ENCODE measurements at regions not wholly inside any gene's neighbourhood (a gene's known extent, or its start where the extent isn't known, plus 50 kb on each side); places are given as distances from the start of the nearest gene placed in this dataset.

DNA sequence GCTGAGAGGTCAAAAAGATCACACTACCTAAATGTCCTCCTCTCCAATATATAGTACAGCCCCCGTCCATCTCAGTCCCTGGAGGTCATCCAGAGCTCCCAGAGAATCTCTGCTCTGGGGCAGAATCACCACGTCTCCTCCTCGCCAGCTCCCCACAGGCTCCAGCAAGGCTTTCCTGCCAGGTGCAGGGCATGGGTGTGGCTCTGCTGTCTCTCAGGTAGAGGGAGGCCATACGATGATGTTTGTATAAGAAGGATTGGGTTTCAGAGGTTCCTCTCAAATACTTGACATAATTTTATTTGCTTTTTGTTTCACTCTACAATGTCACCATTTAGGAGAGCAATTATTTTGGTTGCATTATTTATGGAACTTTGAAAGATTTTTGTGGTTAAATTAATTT lies 98.3 kb upstream of the PRSS58 start (continued):
- no peak for TF ChIP-seq ZNF462 (CRISPR knock-in tag; IDR thresholded peaks at IDR 0.05)

DNA sequence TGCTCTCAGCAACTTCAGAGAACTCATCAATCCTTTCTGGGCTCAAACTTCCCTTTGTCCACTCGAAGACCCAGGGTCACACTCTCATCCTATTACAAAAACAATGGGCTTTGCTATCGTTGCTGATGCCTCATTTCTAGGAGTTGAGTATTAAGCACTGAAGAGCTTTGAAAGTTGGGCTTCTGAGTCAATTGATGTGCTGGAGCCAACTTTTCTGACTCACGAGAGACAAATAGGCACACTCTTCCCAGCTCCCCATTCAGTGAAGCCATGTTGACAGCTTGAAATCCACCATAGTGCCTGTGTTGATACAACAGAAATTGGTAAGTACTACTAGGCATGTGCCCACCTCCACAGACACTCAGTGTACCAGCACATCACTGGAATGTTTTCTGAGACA lies 97.5 kb upstream of the PRSS58 start:
- Histone ChIP-seq H3K79me2 (replicated peaks; ENCODE audit: insufficient read depth) (no peaks in the 10 kb centered on the region), H4K20me1 (replicated peaks; ENCODE audit: insufficient read depth) (no peaks in the 10 kb centered on the region), H3F3A (replicated peaks; ENCODE audit: low read depth) (no peaks in the 10 kb centered on the region), H3K4me3 (no peak overlapping the region), H3K36me3 (ENCODE audit: insufficient read depth) (no peaks in the 10 kb centered on the region), H2AFZ (no peak overlapping the region), H3K4me1 (ENCODE audit: insufficient read depth) (peaks cover 21% of the 10 kb centered on the region), H3K4me2 (no peak overlapping the region), H3K27ac (ENCODE audit: low read depth) (no peak overlapping the region), H3K9me2 (ENCODE audit: insufficient read depth) (no peaks in the 10 kb centered on the region), H3K27me3 (ENCODE audit: insufficient read depth) (no peaks in the 10 kb centered on the region)
- no peak for DNase-seq (ENCODE audit: low spot score)
- no peak for ATAC-seq
- no peaks in the 10 kb centered on the region for H3K9me3 Mint-ChIP-seq
- H3K36me3 Mint-ChIP-seq (ENCODE audit: low read depth): no peaks in the 10 kb centered on the region
- H3K27me3 Mint-ChIP-seq (ENCODE audit: insufficient read depth, low read depth, poor library complexity): peaks cover 4% of the 10 kb centered on the region
- H3K27ac Mint-ChIP-seq: no peak overlapping the region
- no peak overlapping the region for H3K4me3 Mint-ChIP-seq
- H3K4me1 Mint-ChIP-seq: peaks cover 22% of the 10 kb centered on the region
- TF ChIP-seq, protein P1, sequence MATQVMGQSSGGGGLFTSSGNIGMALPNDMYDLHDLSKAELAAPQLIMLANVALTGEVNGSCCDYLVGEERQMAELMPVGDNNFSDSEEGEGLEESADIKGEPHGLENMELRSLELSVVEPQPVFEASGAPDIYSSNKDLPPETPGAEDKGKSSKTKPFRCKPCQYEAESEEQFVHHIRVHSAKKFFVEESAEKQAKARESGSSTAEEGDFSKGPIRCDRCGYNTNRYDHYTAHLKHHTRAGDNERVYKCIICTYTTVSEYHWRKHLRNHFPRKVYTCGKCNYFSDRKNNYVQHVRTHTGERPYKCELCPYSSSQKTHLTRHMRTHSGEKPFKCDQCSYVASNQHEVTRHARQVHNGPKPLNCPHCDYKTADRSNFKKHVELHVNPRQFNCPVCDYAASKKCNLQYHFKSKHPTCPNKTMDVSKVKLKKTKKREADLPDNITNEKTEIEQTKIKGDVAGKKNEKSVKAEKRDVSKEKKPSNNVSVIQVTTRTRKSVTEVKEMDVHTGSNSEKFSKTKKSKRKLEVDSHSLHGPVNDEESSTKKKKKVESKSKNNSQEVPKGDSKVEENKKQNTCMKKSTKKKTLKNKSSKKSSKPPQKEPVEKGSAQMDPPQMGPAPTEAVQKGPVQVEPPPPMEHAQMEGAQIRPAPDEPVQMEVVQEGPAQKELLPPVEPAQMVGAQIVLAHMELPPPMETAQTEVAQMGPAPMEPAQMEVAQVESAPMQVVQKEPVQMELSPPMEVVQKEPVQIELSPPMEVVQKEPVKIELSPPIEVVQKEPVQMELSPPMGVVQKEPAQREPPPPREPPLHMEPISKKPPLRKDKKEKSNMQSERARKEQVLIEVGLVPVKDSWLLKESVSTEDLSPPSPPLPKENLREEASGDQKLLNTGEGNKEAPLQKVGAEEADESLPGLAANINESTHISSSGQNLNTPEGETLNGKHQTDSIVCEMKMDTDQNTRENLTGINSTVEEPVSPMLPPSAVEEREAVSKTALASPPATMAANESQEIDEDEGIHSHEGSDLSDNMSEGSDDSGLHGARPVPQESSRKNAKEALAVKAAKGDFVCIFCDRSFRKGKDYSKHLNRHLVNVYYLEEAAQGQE (IDR thresholded peaks at IDR 0.05; ENCODE audit: unreplicated experiment): no peak
- TF ChIP-seq JUNB (IDR thresholded peaks at IDR 0.05; ENCODE audit: unreplicated experiment): no peak
- TF ChIP-seq CREB1 (CRISPR knock-in tag; IDR thresholded peaks at IDR 0.05; ENCODE audit: low read depth): no peak
- no peak for TF ChIP-seq ZNF114 (CRISPR knock-in tag; IDR thresholded peaks at IDR 0.05)
- TF ChIP-seq ZNF331 (CRISPR knock-in tag; IDR thresholded peaks at IDR 0.05; ENCODE audit: low read depth): no peak
- TF ChIP-seq STAT1 (IDR thresholded peaks at IDR 0.05; ENCODE audit: unreplicated experiment): no peak
- TF ChIP-seq, protein P2, sequence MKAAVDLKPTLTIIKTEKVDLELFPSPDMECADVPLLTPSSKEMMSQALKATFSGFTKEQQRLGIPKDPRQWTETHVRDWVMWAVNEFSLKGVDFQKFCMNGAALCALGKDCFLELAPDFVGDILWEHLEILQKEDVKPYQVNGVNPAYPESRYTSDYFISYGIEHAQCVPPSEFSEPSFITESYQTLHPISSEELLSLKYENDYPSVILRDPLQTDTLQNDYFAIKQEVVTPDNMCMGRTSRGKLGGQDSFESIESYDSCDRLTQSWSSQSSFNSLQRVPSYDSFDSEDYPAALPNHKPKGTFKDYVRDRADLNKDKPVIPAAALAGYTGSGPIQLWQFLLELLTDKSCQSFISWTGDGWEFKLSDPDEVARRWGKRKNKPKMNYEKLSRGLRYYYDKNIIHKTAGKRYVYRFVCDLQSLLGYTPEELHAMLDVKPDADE (IDR thresholded peaks at IDR 0.05): no peak
- TF ChIP-seq EZH2phosphoT487 (IDR thresholded peaks at IDR 0.05; ENCODE audit: unreplicated experiment): no peak
- TF ChIP-seq NANOG (IDR thresholded peaks at IDR 0.05; ENCODE audit: borderline replicate concordance): no peak

Measured in GM23338 (cell line).